Prostate gland (tissue), 2 donors: ENCODE measurements at regions not wholly inside any gene's neighbourhood (a gene's known extent, or its start where the extent isn't known, plus 50 kb on each side); places are given as distances from the start of the nearest gene placed in this dataset.

Experiments used
- DNase-seq: peaks from one replicate; pipeline ENCODE4 v3.0.0-alpha.2; 2019; ENCODE audit warnings: low spot score
- H3K27ac ChIP-seq, 2 donors: fragments of 200-600 bp; sonication (generic); 2 replicates each; pipeline ENCODE4 v1.5.1; 2017 to 2019
- H3K27me3 ChIP-seq: fragments of 200-600 bp; sonication (generic); replicated peaks from 2 replicates; pipeline ENCODE4 v1.5.1; 2019; ENCODE audit not compliant: insufficient read depth
- H3K36me3 ChIP-seq, 2 donors: fragments of 200-600 bp; sonication (generic); 1 replicate in 1 of 2; 2 replicates in 1 of 2; pipeline versions ENCODE4 v1.5.1 to v1.8.1; 2017 to 2019
- H3K4me1 ChIP-seq: fragments of 200-600 bp; sonication (generic); replicated peaks from 2 replicates; pipeline ENCODE4 v1.5.1; 2019
- H3K4me3 ChIP-seq, 2 donors: fragments of 200-600 bp; sonication (generic); 2 replicates each; pipeline ENCODE4 v1.5.1; 2017 to 2019
- H3K9me3 ChIP-seq: fragments of 200-600 bp; sonication (generic); 2 replicates; pipeline ENCODE4 v1.5.1; 2017
- CTCF ChIP-seq, 4 experiments: fragments of 200-600 bp in 2 of 4; fragments of 450-650 bp in 2 of 4; sonication (generic) in 2 of 4; IDR thresholded peaks; 1 replicate in 3 of 4; 2 replicates in 1 of 4; pipeline ENCODE4 v1.5.1; 2016 to 2019; ENCODE audit warnings: antibody characterized with exemption in 4 of 4, mild to moderate bottlenecking in 2 of 4, moderate library complexity in 2 of 4
- POLR2A ChIP-seq: fragments of 450-650 bp; IDR thresholded peaks from one replicate; pipeline ENCODE4 v1.6.1; 2016; ENCODE audit warnings: antibody characterized with exemption, mild to moderate bottlenecking
- POLR2AphosphoS5 ChIP-seq: sonication (generic); formaldehyde crosslinking; IDR thresholded peaks from one replicate; pipeline ENCODE4 v1.6.1; 2017; ENCODE audit warnings: antibody characterized with exemption
- WGBS: methylation state at CpG from one replicate; pipeline ENCODE4 v1.1.5; 2018; 5-methylcytosine and 5-hydroxymethylcytosine counted together
- intact Hi-C: fragments of 100-400 bp; cut with DNase I; formaldehyde crosslinking; loops from one replicate; pipeline ENCODE4 v1.14.2; 2022

DNA sequence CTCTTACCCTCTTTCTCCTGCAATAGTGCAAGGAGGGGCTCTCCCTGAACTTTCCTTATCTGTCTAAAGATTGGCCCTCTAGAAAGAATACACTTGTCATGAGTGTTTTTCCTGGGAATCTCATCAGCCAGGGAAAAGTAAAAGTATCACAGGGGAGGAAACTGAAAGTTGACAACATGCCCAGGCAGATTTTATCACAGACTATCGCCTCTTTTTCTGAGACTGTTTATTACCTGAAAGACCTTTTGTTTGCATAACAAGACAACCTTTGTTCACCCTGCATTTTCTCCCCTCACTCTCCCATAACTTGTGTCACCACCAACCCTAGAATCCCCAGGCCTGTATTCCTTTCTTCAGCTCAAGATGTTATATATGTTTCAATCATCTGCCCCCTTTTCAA, 794.7 kb upstream of the ADAMTS5 start:
- intact Hi-C loops, result no loop called here
- TF ChIP-seq CTCF (IDR thresholded peaks at IDR 0.05) (no peak), POLR2A (no peak), POLR2AphosphoS5 (no peak)
- no peak for DNase-seq
- no peak overlapping the region for H3K4me3 ChIP-seq
- no peaks in the 10 kb centered on the region for H3K27me3 ChIP-seq
- 7% methylated on average over 1 of the region's 1 CpG for WGBS
- H3K9me3 ChIP-seq, result no peaks in the 10 kb centered on the region
- H3K27ac ChIP-seq, result no peak overlapping the region
- no peaks in the 10 kb centered on the region for H3K4me1 ChIP-seq
- no peaks in the 10 kb centered on the region for H3K36me3 ChIP-seq

GRCh38 chr21:27759820-27760219, 792.9 kb upstream of the ADAMTS5 start:
- no peak overlapping the region for H3K4me3 ChIP-seq
- no peak for TF ChIP-seq POLR2A
- no peak for TF ChIP-seq POLR2AphosphoS5
- TF ChIP-seq CTCF (IDR thresholded peaks at IDR 0.05), result no peak
- no peak overlapping the region for H3K27ac ChIP-seq
- no peaks in the 10 kb centered on the region for H3K9me3 ChIP-seq
- no peak for DNase-seq
- no peaks in the 10 kb centered on the region for H3K4me1 ChIP-seq
- intact Hi-C loops, result no loop called here
- H3K36me3 ChIP-seq, result no peaks in the 10 kb centered on the region
- H3K27me3 ChIP-seq, result no peaks in the 10 kb centered on the region

- no peak overlapping the region for H3K27ac ChIP-seq
- H3K36me3 ChIP-seq, result no peaks in the 10 kb centered on the region
- H3K4me1 ChIP-seq, result no peaks in the 10 kb centered on the region
- no peak for DNase-seq
- H3K9me3 ChIP-seq, result no peaks in the 10 kb centered on the region
- WGBS, result 92% methylated on average over 11 of the region's 11 CpGs
- H3K27me3 ChIP-seq, result no peaks in the 10 kb centered on the region
- H3K4me3 ChIP-seq, result no peak overlapping the region
- intact Hi-C loops, result no loop called here
- TF ChIP-seq CTCF (IDR thresholded peaks at IDR 0.05) (peak in 3 of 4 experiments; percentile 17 to 43 (median 34)), POLR2A (no peak), POLR2AphosphoS5 (no peak)
Measured at GRCh38 chr21:27759091-27759659, 792.3 kb upstream of the ADAMTS5 start.

GRCh38 chr21:27756191-27756590, 789.3 kb upstream of the ADAMTS5 start:
- TF ChIP-seq POLR2A (no peak), POLR2AphosphoS5 (no peak), CTCF (IDR thresholded peaks at IDR 0.05) (no peak)
- H3K4me1 ChIP-seq, result no peaks in the 10 kb centered on the region
- H3K27me3 ChIP-seq, result no peaks in the 10 kb centered on the region
- intact Hi-C loops, result no loop called here
- DNase-seq, result no peak
- 90% methylated on average over 2 of the region's 2 CpGs for WGBS
- no peak overlapping the region for H3K4me3 ChIP-seq
- H3K9me3 ChIP-seq, result no peaks in the 10 kb centered on the region
- H3K36me3 ChIP-seq, result no peaks in the 10 kb centered on the region
- H3K27ac ChIP-seq, result no peak overlapping the region

GRCh38 chr21:27743971-27744564, 777.2 kb upstream of the ADAMTS5 start:
- DNase-seq, result no peak
- TF ChIP-seq POLR2A (no peak), CTCF (IDR thresholded peaks at IDR 0.05) (no peak), POLR2AphosphoS5 (no peak)
- intact Hi-C loops, result no loop called here
- H3K4me3 ChIP-seq, result no peak overlapping the region
- no peak overlapping the region for H3K27ac ChIP-seq
- no peaks in the 10 kb centered on the region for H3K9me3 ChIP-seq
- H3K36me3 ChIP-seq, result no peaks in the 10 kb centered on the region
- H3K4me1 ChIP-seq, result no peaks in the 10 kb centered on the region
- WGBS, result 92% methylated on average over 7 of the region's 7 CpGs
- no peaks in the 10 kb centered on the region for H3K27me3 ChIP-seq
